Activated naive CD4-positive, alpha-beta T cell treated with Interleukin-2 at 50 U/mL for 16 hours (primary cell): ENCODE measurements at regions not wholly inside any gene's neighbourhood (a gene's known extent, or its start where the extent isn't known, plus 50 kb on each side); places are given as distances from the start of the nearest gene placed in this dataset.

Experiments
- DNase-seq: peaks from one replicate; pipeline ENCODE4 v3.0.0-alpha.2; 2020

- DNase-seq, result no peak
These were observed 346.8 kb upstream of the POU3F2 start for GRCh38 chr6:98487612-98488011.

GRCh38 chr6:98498144-98498775, 336.1 kb upstream of the POU3F2 start:
- DNase-seq, result no peak

GRCh38 chr6:98498866-98499265, 335.5 kb upstream of the POU3F2 start:
- DNase-seq, result no peak

- no peak for DNase-seq
These were observed 320.2 kb upstream of the POU3F2 start for GRCh38 chr6:98514073-98514720.

- no peak for DNase-seq
These were observed 319.6 kb upstream of the POU3F2 start for GRCh38 chr6:98514796-98515195.

- no peak for DNase-seq
These were observed 318.2 kb upstream of the POU3F2 start for GRCh38 chr6:98516206-98516605.

- no peak for DNase-seq
These were observed 317.5 kb upstream of the POU3F2 start for GRCh38 chr6:98516866-98517265.

GRCh38 chr6:98525860-98526259, 308.5 kb upstream of the POU3F2 start:
- no peak for DNase-seq

GRCh38 chr6:98526465-98526864, 307.9 kb upstream of the POU3F2 start:
- DNase-seq, result no peak

GRCh38 chr6:98529364-98529763, 305.0 kb upstream of the POU3F2 start:
- no peak for DNase-seq

- no peak for DNase-seq
These were observed 303.6 kb upstream of the POU3F2 start for GRCh38 chr6:98530732-98531131.

- DNase-seq, result no peak
These were observed 302.4 kb upstream of the POU3F2 start for GRCh38 chr6:98532004-98532403.

GRCh38 chr6:98539741-98540140, 294.6 kb upstream of the POU3F2 start:
- DNase-seq, result no peak

- no peak for DNase-seq
These were observed 288.0 kb upstream of the POU3F2 start for GRCh38 chr6:98546376-98546775.

- DNase-seq, result no peak
These were observed 287.2 kb upstream of the POU3F2 start for GRCh38 chr6:98547151-98547550.

GRCh38 chr6:98547634-98548033, 286.7 kb upstream of the POU3F2 start:
- DNase-seq, result no peak

- DNase-seq, result no peak
These were observed 286.1 kb upstream of the POU3F2 start for GRCh38 chr6:98548301-98548700.

GRCh38 chr6:98560418-98560817, 274.0 kb upstream of the POU3F2 start:
- DNase-seq, result no peak

GRCh38 chr6:98560841-98561240, 273.5 kb upstream of the POU3F2 start:
- DNase-seq, result no peak

GRCh38 chr6:98566126-98566525, 268.2 kb upstream of the POU3F2 start:
- no peak for DNase-seq

GRCh38 chr6:98572579-98572978, 261.8 kb upstream of the POU3F2 start:
- no peak for DNase-seq

GRCh38 chr6:98574984-98575383, 259.4 kb upstream of the POU3F2 start:
- no peak for DNase-seq

- DNase-seq, result no peak
These were observed 257.6 kb upstream of the POU3F2 start for GRCh38 chr6:98576791-98577190.

GRCh38 chr6:98578016-98578415, 256.4 kb upstream of the POU3F2 start:
- no peak for DNase-seq

- no peak for DNase-seq
These were observed 255.3 kb upstream of the POU3F2 start for GRCh38 chr6:98579079-98579478.
